Occipital lobe (tissue), 1 donor: ENCODE measurements at regions not wholly inside any gene's neighbourhood (a gene's known extent, or its start where the extent isn't known, plus 50 kb on each side); places are given as distances from the start of the nearest gene placed in this dataset.

Source experiments
- DNase-seq: peaks from one replicate; lab custom pipeline; 2025; lab: John Stamatoyannopoulos, UW

DNA sequence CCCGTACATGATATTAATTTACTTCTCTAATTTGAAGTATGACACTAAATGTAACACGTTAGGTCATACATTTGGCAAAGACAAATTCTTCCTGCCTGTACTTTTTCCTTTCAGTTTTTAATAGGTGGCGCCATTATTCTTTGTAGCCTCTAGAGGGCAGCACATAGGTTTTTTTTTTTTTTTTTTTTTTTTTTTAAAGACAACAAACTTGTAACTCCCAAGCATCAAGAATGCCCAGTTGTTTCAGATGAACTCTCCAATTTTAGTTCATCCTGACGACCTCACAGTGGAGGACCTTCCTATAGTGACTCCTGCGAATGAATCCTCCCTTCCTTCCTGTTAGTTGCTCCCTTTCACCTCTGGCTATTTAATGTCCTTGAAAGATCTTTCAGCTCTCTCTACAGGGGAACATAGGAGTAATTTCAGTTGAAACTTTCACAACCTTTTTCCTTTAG lies 139.3 kb upstream of the HDAC9 start:
- DNase-seq, result no peak

DNA sequence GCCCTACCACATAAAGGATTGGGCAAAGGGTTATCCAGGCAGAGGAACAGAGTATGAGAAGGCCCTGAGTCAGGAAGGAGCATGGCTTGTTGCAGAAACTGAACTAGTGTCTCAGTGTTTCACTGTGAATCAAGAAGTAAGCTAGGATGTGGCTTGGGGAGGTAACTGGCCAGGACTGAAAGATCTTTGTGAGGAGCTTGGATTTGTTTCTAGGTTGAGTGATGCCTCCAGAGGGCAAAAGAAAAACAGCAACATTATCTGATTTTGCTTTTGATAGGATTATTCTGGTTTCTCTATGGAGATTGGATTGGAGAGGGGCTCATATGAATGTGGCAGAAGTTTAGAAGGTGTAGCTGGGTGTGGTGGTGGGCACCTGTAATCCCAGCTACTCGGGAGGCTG lies 137.9 kb upstream of the HDAC9 start:
- DNase-seq, result no peak

DNA sequence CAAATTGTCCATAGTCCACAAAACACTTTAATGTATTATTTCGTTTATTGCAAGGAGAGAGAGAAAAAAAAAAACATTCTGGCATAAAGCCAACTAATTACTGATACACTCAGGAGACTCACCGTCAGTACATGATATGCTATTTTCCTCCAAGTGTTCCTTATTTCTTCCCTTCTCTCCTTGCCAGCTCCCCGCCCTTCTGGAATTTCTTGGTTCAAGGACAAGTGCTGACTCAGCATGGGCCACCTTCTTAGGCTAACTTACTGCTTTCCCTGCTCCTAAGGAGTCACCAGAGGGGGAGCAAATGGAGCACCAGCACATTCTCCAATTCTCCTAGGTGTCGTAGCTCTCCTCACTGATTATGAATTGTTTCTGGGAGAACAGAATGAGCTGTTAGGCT lies 133.8 kb upstream of the HDAC9 start:
- DNase-seq, result no peak

DNA sequence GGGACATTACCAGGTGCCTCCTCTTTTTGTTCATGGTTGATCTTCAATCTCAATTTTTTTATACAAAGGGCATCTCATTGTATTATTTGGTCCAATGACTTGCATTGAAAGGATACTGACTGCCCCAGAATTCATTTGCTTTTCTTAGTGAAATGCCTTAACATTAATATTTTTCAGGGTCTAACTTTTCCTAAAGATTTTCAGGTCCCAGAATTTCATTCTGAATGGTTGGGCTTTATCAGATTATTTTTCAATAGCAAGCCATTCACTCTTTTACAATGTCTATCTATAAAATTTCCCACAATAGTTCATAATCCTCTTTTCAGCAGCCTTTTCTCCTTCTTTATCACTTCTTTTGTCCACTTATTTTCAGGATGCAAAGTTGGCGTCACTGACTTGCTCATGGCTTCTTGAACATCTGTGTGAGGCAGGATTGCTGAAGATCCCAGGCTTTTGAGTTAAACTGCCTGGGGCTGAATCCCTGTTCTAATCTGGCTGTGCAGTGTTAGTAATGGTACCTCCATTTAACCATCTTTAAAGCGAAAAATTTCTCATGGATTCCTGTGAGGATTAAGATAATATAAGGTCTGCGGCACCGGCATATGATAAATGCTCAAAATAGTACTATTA lies 131.7 kb upstream of the HDAC9 start:
- DNase-seq, result no peak

DNA sequence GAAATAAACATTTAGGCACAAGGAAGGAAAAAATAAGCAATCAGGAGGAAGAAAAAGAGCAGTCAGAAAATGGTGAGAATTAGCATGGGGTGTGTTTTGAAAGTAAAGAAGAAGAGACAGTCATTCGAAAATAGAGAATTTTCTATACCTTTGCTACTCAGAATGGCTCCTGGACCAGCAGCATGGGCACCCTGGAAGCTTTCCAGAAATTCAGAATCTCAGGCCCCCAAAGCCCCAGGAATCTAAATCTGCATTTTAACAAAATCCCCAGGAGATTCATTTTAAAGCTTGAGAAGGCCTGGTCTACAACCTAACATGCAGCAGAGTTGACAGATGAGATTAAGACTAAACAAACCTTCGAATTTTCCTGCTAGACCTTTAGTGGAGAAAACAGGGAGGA lies 131.2 kb upstream of the HDAC9 start:
- no peak for DNase-seq

DNA sequence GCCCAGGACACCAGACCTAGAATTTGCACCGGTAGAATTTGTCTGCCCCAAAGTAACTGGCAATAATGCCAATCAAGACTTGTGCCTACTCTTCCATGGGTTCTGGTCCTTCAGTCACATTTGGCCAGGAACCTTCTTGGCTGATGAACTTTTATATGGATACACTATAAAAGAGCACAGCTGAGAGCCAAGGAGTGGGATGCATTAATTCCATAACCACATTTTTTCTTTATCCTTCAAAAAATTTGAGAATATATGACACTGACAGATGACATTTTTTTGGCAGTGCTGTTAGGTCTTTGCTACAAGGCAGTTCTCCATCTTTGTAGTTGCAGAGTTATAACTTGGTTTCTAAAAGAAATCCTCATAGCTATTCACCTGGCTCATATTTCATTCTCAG lies 129.2 kb upstream of the HDAC9 start:
- no peak for DNase-seq

DNA sequence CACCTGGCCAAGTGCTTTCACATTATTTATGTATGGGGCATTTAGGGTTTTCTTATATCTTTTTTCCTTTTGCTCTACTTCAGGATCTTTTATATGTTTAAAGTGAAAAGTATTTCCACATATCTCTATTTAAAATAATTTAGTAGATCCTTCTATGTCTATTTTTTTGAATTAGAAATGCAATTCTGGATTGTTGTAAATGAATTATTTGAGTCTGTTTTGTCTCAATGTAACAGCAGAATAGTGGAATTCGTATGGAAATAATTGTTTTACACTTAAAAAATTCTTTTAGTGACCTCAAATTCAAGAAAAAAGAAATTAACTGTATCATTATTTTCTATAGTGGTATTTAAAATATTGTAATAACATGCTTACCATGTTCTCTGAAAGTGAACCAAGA lies 126.5 kb upstream of the HDAC9 start:
- DNase-seq, result no peak

DNA sequence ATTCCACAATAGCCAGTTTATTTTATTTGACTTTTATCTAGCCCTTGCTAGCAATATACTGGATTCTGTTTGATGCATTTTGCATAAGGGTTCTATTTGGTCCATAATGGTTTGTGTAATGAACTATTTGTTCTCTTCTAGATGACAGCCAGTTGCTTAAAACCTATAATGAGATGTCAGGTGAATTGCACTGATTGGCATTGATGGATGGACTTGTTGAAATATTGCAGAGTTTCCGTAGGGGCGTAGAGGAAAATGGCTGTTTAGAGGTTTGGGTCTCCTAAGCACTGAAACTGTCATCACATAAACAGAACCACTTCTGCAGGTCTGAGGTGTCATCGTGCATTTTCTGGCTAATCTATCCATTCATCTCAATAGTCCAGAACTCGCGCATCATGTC lies 124.9 kb upstream of the HDAC9 start:
- DNase-seq, result no peak

DNA sequence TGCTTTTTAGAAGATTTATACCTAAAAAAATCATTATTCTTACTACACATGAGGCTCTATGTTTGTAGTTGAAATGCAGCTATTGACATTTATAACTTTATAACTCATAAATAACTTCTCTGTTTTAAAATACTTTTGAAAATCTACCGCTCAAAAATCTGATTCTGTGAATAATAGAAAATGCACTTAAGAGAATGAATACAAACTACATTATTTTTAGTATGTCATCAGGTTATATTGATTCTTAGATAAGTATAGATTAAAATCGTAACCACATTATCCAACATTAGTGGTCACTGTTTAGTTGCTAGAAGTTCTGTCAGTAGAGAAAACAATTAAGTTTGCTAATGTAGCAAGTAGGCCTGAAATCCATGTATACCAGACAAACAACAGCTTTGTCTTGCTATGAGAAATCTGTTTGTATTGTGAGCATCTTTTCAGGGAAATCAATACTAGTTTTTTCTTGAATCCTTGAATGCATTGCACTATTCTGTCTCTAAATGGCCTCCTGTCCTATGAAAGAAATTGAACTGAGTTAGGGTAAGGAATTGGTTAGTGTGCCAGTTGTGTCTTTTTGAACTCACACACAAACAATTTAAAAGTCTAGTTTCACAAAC lies 116.5 kb upstream of the HDAC9 start:
- no peak for DNase-seq

DNA sequence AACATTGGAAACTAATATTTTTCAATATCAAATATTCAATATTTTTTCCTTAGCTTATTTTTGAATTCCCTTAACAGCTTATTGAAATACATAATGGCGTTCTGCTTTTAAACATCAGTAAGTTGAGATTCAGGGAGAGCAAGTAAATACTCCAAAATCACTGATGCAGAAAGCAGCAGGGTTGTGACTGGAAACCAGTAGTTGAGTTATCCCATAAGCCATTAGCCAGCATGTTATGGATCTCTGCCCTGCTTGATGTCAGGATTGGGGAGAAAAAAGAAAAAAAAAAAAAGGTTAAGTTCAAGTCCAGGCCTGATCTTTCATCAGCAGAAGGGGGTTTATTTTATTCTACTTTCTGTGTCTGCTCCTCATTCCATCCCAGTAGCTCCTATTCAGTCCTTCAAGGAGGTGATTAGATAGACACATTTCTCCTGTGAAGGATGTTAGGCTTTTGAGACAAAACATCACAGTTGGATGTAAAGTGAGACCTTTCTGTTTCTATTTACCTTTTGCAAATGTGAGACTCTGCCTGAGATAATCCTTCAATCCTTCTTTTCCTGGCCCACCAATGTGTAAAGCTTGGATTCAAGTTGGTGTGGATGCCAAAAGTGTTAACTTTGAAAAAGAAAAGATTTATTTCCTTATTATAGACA lies 110.9 kb upstream of the HDAC9 start:
- DNase-seq, result no peak

DNA sequence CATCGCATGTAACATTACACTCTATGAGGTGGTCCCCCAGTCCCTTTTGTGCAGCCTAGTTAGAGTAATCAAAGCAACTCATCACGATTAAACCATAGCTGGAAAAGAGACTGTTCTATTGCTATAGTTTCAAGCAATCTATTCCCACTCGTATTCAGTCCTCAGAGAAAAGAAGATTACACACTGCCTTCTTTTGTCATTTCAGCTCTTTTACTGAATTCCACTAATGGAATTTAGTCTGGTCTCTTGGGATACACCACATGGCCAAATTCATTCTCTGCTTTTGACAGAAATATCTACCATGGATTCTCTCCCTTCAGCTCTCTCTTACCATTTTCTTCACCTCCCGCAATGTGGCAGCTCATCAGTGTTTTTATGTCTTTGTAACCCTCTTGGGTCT lies 108.9 kb upstream of the HDAC9 start:
- no peak for DNase-seq

DNA sequence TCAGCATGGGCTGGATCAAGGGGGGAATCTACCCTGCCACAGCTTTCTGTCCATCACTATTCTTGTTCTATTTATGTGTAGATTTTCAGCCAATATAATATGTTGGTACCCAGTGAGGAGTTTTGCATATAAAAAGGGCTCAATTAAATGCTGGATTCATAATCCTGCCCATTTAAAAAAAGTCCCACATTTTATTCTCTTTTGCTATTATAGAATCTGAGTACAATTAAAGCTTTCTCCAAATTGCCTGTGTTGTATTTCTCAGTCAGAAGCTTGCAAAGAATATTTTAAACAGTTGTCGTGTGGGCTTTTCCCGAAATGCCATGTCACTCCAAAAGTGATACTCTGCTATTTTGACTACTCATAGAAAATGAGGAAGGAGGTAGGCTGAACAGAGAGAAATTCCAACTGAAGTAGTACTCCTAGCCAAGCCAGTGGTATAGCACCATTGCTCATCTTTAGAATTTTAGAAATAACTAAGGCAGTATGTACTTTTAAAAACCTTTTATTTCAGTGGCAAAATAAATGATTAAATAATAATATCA lies 108.3 kb upstream of the HDAC9 start:
- no peak for DNase-seq

DNA sequence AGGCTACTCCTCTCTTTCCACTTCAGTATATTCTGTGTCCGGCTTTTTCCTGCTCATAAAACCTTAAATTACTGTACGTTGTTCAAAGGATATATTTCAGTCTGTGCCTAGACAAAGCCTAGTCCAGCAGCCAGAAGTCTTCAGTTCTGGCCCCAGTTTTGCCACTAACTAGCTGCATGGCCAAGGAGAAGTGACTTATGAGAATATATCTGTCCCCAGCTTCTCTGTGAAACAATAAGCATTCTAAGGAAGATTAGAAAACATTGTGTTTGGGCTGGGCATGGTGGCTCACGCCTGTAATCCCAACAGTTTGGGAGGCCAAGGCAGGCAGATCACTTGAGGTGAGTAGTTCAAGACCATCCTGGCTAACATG lies 105.0 kb upstream of the HDAC9 start:
- DNase-seq, result no peak

DNA sequence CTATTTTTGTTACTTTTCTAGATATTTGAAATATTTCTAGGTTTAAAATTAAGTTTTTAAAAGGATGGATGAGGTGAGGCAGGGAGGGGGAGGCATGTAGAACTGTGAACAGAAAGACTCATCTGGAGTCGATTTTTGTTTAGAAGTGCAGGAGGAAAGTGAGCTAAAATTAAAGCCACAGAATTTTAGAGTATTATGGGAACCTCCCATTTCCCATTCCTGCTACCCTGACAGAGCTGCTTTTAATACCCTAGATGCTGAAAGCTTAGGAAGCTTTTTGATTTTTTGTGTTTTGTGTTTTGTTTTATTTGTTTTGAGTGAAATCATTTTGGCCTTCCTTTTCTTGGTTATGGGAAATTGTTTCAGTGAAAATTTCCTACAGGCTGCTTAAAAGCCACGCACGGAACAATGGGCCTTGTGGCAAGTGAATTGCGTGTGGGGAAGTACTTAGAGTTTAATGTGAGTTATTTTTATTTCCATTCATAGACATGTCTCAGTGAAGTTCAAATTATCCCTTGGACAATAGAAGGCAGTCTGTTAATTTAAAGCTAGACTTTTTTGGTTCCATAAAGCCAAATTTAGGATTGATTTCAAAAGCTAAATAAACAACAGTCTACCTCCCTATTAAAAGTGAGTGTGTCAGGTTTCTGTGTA lies 102.0 kb upstream of the HDAC9 start:
- no peak for DNase-seq

DNA sequence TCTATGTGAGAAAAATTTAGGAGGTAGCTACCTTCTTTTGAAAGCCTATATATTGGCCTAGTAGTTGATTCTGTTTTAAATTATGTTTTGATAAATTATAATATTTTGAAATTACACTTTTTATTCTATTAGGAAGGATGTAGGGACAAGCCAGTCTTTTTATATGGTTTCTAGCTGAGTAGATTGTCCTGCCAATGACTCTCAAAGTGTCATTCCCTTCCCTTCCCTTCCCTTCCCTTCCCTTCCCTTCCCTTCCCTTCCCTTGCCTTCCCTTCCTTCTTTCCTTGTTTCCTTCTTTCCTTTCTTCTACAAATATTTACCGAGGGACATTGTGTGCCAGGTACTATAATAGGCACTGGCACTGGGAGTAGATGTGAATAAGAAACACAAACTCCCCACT lies 99.7 kb upstream of the HDAC9 start:
- no peak for DNase-seq

DNA sequence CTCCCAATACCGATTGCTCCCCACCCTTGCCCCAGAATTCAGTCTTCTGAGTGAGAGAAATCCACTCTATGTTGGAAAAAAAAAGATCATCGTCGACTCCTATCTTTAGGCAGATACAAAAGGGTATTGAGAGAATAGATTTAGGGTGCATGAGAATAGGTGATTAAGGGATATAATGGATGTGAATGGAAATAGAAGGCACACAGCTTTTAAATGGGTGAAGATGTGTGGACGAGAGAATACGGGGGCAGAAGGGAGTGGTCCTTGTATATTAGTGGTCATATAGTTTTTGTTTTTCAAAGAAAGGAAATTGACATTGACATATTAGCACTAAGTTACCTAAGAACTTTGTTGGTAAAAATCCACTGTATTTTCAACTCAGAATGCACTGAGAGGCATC lies 98.6 kb upstream of the HDAC9 start:
- DNase-seq, result no peak

DNA sequence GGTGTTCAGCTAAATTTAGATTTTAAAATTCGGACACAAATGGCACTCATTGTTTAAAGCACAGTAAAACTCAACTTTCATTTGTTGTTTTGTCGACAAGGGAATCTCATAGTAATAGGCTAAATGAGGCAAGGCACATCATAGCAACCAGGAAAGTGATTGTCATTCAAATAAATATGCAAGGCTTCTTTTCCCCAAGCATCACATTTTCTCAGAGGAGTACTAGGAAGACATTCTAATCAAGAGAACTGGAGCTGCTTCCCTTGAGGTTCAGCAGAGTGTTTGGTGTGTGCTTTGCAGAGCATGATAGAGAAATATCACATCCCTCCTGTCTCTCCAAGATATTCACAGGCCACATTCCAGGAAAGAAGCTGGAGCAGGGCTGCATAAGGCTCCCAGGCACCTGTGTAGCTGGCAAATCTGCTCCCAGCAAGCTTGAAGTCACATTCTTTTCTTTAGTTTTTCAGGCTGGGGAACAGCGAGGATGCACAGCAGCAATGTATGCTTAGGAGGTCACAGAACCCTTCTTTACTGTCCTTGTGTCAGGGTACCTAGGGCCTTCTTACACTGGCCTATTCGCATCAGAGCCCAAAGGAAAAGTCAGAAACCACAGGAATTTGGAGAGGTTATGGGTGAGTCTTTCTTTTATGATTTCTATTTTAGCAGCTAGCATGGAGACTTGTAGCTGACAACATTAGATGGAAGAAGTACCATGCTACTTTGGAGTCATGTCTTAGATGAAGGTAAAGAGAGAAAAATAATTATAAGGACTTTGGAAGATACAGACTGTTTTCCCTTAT lies 95.9 kb upstream of the HDAC9 start:
- DNase-seq, result no peak

DNA sequence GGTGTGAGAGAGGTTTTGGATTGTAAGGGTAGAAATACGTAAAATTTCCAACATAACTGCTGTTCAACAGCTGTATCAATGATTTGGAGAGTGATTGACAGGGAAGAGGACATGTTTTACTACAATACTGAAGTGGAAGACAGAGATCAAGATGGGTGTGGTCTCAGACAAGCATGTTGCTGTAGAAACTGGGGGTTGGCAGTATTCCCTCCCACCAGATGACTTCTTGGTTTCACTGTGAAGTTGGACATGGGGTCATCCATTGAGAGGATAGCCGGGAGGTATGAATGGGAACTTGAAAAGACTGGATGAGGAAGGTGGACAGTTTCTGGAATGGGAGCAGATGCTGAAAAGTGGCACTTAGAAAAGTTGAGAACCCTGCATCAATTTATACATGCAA lies 95.3 kb upstream of the HDAC9 start:
- no peak for DNase-seq

DNA sequence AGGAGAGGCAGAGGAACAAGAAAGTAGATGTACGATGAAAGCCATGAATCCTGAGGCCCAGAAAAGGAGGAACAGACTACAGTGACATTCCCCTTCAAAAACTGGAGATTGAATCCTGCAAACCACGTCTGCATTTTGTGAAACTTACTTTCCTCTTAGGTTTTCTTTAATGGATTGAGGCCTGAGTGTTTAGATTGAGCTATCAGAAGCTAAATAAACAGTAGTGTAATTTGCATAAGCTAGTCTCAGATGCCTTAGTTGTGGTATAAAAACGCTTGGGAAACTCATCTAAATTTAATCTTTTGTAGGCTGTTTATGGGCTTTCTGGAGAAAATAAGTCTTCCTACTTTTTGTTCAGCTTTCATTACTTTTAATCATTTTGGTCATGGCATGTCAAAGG lies 94.8 kb upstream of the HDAC9 start:
- DNase-seq, result no peak

DNA sequence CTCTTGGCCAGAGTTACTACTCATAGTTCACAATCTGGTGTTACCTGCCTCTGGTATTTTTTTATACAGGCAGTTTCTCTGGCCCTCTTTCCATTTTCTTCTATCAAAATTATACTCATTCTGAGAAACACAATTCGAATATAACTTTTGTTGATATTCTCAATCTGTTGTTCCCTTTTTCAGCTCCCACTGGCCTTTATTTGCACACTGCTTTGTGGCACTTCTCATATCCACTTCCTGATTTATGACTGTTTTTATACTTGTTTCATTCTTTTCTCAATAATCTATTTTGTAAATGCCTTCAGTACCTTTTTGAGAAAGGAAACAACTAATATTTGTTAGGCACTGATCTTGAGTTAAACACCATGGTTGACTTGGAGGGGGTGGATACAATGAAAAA lies 93.8 kb upstream of the HDAC9 start:
- DNase-seq, result no peak

DNA sequence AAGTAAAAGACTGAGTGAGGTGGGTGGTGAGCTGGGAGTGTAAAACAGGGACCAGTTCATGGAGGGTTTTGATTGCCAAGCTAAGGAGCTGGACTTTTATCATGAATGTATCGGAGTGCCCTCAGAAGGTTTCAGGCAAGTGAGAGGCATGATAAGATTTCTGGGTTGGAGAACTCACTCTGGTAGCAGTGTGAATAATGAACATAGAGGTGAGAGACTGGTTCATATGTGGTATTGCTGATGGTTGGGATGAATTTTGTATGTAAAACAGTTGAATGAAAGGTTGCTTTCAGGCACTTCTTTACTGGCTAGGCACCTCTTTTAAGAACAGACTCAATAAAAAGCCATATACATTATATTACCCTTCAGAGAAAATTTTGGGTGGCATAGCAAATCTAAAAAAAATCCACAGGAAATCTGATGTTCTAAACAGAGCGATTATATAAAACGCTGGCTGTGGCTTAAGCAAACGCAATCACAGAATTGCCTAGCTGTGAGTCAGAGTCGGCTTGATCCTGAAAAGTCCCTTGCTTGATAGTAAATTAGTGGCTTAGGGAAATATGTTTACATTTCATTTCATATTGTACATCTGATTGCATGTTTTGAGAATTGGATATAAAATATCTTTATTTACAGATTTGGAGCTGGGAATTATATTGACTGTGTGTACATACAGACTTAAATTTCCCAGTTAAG lies 92.9 kb upstream of the HDAC9 start:
- no peak for DNase-seq
